ENCODE measurements at regions not wholly inside any gene's neighbourhood (a gene's known extent, or its start where the extent isn't known, plus 50 kb on each side); places are given as distances from the start of the nearest gene placed in this dataset.

DNA sequence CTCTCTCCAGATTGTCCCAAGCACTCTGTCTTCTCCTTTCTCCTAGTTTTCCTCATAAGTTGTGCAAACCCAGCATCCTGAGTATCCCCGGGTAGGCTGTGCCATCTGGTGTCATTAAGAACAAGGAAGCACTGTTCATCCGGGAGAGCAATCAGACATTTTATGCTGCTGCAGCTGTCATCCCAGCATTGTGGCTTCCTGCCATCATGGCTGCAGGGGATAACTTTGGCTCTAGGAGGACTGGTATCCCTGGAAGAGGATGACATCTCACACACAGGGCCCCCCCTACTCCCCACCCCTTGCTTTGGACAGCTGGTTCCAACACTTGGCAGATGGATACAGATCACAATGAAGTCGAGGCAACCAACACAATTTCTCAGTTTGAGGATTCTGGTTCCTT, 1195.1 kb upstream of the MAP3K7 start:
- TF ChIP-seq, protein P1, sequence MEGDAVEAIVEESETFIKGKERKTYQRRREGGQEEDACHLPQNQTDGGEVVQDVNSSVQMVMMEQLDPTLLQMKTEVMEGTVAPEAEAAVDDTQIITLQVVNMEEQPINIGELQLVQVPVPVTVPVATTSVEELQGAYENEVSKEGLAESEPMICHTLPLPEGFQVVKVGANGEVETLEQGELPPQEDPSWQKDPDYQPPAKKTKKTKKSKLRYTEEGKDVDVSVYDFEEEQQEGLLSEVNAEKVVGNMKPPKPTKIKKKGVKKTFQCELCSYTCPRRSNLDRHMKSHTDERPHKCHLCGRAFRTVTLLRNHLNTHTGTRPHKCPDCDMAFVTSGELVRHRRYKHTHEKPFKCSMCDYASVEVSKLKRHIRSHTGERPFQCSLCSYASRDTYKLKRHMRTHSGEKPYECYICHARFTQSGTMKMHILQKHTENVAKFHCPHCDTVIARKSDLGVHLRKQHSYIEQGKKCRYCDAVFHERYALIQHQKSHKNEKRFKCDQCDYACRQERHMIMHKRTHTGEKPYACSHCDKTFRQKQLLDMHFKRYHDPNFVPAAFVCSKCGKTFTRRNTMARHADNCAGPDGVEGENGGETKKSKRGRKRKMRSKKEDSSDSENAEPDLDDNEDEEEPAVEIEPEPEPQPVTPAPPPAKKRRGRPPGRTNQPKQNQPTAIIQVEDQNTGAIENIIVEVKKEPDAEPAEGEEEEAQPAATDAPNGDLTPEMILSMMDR (conservative IDR thresholded peaks at IDR 0.05 in 1 of 2, IDR thresholded peaks at IDR 0.05 in 1 of 2; ENCODE audit: extremely low read depth in 1 of 2, insufficient read depth in 1 of 2, low read depth in 1 of 2, low read length in 2 of 2): peak in 1 of 2 donors; percentile 15
- TF ChIP-seq EZH2 (IDR thresholded peaks at IDR 0.05; ENCODE audit: borderline replicate concordance, low read length): no peak

Measured in mammary epithelial cell (primary cell).